ENCODE measurements at regions not wholly inside any gene's neighbourhood (a gene's known extent, or its start where the extent isn't known, plus 50 kb on each side); places are given as distances from the start of the nearest gene placed in this dataset.

- no peak for TF ChIP-seq POLR2AphosphoS5 (IDR thresholded peaks at IDR 0.05; ENCODE audit: low read depth)
- TF ChIP-seq CTCF (IDR thresholded peaks at IDR 0.05; ENCODE audit: insufficient read depth, low read length), result no peak
- TF ChIP-seq SPI1 (IDR thresholded peaks at IDR 0.05; ENCODE audit: borderline replicate concordance, low read depth), result no peak
- TF ChIP-seq, protein P1, sequence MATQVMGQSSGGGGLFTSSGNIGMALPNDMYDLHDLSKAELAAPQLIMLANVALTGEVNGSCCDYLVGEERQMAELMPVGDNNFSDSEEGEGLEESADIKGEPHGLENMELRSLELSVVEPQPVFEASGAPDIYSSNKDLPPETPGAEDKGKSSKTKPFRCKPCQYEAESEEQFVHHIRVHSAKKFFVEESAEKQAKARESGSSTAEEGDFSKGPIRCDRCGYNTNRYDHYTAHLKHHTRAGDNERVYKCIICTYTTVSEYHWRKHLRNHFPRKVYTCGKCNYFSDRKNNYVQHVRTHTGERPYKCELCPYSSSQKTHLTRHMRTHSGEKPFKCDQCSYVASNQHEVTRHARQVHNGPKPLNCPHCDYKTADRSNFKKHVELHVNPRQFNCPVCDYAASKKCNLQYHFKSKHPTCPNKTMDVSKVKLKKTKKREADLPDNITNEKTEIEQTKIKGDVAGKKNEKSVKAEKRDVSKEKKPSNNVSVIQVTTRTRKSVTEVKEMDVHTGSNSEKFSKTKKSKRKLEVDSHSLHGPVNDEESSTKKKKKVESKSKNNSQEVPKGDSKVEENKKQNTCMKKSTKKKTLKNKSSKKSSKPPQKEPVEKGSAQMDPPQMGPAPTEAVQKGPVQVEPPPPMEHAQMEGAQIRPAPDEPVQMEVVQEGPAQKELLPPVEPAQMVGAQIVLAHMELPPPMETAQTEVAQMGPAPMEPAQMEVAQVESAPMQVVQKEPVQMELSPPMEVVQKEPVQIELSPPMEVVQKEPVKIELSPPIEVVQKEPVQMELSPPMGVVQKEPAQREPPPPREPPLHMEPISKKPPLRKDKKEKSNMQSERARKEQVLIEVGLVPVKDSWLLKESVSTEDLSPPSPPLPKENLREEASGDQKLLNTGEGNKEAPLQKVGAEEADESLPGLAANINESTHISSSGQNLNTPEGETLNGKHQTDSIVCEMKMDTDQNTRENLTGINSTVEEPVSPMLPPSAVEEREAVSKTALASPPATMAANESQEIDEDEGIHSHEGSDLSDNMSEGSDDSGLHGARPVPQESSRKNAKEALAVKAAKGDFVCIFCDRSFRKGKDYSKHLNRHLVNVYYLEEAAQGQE (IDR thresholded peaks at IDR 0.05; ENCODE audit: insufficient replicate concordance, low read depth), result no peak
- TF ChIP-seq GABPA (IDR thresholded peaks at IDR 0.05; ENCODE audit: low read depth), result no peak
These were observed 1965.9 kb downstream of the TP53TG3F start for GRCh38 chr16:35425270-35425669.
